ENCODE measurements at regions not wholly inside any gene's neighbourhood (a gene's known extent, or its start where the extent isn't known, plus 50 kb on each side); places are given as distances from the start of the nearest gene placed in this dataset.

DNA sequence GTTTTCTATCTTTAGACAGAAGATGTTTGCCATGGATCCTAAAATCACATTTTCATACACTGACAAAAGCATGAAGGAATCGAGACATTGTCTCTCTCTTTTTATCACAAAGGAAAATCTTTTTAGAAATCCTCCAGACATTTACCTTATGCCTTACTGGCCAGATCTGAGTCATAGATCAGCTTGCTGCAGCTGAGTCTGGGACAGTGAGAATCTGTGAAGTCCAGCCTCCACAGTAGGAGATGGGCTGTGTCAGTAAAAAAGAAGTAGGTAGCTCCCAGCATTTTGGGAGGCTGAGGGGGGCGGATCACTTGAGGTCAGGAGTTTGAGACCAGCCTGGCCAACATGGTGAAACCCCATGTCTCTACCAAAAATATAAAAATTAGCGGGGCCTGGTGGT lies 333.4 kb upstream of the ZNF462 start:
- Histone ChIP-seq H3K36me3 (ENCODE audit: control insufficient read depth in 2 of 3, insufficient read depth in 3 of 3, low read length in 3 of 3) (no peaks in the 10 kb centered on the region), H3K27ac (ENCODE audit: low read depth in 2 of 2, low read length in 2 of 2) (no peak overlapping the region), H3K27me3 (ENCODE audit: control insufficient read depth, insufficient read depth, low read length) (no peaks in the 10 kb centered on the region), H3K9me3 (ENCODE audit: control insufficient read depth in 2 of 3, insufficient read depth in 1 of 3, low read length in 3 of 3) (no peaks in the 10 kb centered on the region), H3K4me1 (ENCODE audit: control insufficient read depth in 2 of 3, insufficient read depth in 2 of 3, low read depth in 1 of 3, low read length in 3 of 3) (no peaks in the 10 kb centered on the region), H3K9ac (ENCODE audit: low read length in 3 of 3) (no peak overlapping the region), H3K4me3 (ENCODE audit: low read length in 3 of 3) (no peak overlapping the region)
- DNase-seq (no peak), FAIRE-seq (no peak)
- TF ChIP-seq, protein P1, sequence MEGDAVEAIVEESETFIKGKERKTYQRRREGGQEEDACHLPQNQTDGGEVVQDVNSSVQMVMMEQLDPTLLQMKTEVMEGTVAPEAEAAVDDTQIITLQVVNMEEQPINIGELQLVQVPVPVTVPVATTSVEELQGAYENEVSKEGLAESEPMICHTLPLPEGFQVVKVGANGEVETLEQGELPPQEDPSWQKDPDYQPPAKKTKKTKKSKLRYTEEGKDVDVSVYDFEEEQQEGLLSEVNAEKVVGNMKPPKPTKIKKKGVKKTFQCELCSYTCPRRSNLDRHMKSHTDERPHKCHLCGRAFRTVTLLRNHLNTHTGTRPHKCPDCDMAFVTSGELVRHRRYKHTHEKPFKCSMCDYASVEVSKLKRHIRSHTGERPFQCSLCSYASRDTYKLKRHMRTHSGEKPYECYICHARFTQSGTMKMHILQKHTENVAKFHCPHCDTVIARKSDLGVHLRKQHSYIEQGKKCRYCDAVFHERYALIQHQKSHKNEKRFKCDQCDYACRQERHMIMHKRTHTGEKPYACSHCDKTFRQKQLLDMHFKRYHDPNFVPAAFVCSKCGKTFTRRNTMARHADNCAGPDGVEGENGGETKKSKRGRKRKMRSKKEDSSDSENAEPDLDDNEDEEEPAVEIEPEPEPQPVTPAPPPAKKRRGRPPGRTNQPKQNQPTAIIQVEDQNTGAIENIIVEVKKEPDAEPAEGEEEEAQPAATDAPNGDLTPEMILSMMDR (IDR thresholded peaks at IDR 0.05; ENCODE audit: borderline replicate concordance, extremely low read depth, insufficient read depth): no peak
- intact Hi-C loops (cut with DNase I): no loop called here

DNA sequence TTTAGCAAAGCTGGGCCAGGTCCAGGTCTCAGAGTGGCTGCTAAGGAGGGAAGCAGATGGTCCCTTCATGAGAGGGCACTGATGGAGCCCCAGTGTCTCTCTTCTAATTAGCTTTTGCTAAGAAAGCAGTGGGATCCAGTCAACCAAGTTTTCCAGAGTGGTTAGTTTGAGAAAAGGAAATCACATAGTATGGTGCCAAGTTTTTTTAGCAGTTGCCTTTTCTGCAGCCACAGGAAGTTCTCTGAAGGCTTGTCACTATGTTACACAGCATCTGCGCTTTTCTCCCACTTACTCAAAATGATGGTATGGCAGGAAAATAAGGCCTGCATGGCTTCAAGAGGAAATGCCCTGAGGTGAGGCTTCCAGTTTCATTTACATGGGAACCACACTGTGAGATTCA lies 331.5 kb upstream of the ZNF462 start:
- DNase-seq (peak in 1 of 5 donors; percentile 27), FAIRE-seq (no peak)
- Histone ChIP-seq H3K27ac (ENCODE audit: low read depth in 2 of 2, low read length in 2 of 2) (no peak overlapping the region), H3K4me1 (ENCODE audit: control insufficient read depth in 2 of 3, insufficient read depth in 2 of 3, low read depth in 1 of 3, low read length in 3 of 3) (peaks cover 0 to 6% (median 0%) of the 10 kb centered on the region in 3 donors), H3K36me3 (ENCODE audit: control insufficient read depth in 2 of 3, insufficient read depth in 3 of 3, low read length in 3 of 3) (no peaks in the 10 kb centered on the region), H3K4me3 (ENCODE audit: low read length in 3 of 3) (no peak overlapping the region), H3K27me3 (ENCODE audit: control insufficient read depth, insufficient read depth, low read length) (no peaks in the 10 kb centered on the region), H3K9me3 (ENCODE audit: control insufficient read depth in 2 of 3, insufficient read depth in 1 of 3, low read length in 3 of 3) (no peaks in the 10 kb centered on the region), H3K9ac (ENCODE audit: low read length in 3 of 3) (no peak overlapping the region)
- TF ChIP-seq, protein P1 (IDR thresholded peaks at IDR 0.05; ENCODE audit: borderline replicate concordance, extremely low read depth, insufficient read depth): no peak
- intact Hi-C loops (cut with DNase I): no loop called here

DNA sequence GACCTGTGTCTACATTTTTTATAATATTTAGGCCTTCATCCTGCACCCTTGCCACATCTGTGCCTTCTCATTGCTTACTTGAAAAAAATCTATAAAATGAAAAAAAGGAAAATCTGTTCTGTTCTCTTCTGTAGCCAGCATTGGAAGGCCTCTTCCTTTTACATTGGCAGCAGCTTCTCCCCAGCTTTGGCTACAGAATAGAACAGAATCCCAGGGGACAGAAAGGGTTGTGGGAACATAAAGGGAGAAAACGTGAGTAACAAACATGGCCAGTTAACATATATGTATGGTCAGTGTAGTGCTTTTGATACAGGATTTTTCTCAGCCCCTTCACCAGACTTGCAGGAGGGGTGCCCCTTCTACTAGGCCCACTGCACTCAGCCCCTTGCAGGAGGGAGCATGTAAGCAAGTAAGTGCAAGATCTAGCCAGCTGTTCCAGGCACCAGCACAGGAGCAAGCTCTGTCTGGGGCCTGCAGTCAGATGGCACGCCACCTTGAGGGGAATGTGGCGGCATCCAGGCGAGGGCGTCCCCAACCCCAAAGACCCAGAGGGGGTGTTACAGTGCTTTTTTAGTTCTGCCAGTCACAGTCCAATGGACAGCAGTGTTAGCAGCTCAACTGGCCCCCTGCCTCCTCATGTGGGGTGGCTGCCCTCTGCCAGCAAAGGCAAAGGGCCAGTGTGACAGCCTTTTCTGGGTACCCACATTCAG lies 330.5 kb upstream of the ZNF462 start:
- Histone ChIP-seq H3K27me3 (ENCODE audit: control insufficient read depth, insufficient read depth, low read length) (no peaks in the 10 kb centered on the region), H3K4me1 (ENCODE audit: control insufficient read depth in 2 of 3, insufficient read depth in 2 of 3, low read depth in 1 of 3, low read length in 3 of 3) (peaks cover 0 to 6% (median 0%) of the 10 kb centered on the region in 3 donors), H3K9ac (ENCODE audit: low read length in 3 of 3) (no peak overlapping the region), H3K36me3 (ENCODE audit: control insufficient read depth in 2 of 3, insufficient read depth in 3 of 3, low read length in 3 of 3) (no peaks in the 10 kb centered on the region), H3K4me3 (ENCODE audit: low read length in 3 of 3) (no peak overlapping the region), H3K9me3 (ENCODE audit: control insufficient read depth in 2 of 3, insufficient read depth in 1 of 3, low read length in 3 of 3) (no peaks in the 10 kb centered on the region), H3K27ac (ENCODE audit: low read depth in 2 of 2, low read length in 2 of 2) (no peak overlapping the region)
- DNase-seq (peak in 1 of 5 donors; percentile 50), FAIRE-seq (no peak)
- intact Hi-C loops (cut with DNase I): no loop called here
- TF ChIP-seq, protein P1 (IDR thresholded peaks at IDR 0.05; ENCODE audit: borderline replicate concordance, extremely low read depth, insufficient read depth): no peak

- H3K36me3 ChIP-seq (ENCODE audit: control insufficient read depth in 2 of 3, insufficient read depth in 3 of 3, low read length in 3 of 3): no peaks in the 10 kb centered on the region
- no peak for DNase-seq
- intact Hi-C loops (cut with DNase I): no loop called here
- H3K27ac ChIP-seq (ENCODE audit: low read depth in 2 of 2, low read length in 2 of 2): no peak overlapping the region
- no peak overlapping the region for H3K4me3 ChIP-seq (ENCODE audit: low read length in 3 of 3)
- no peak for FAIRE-seq
- peaks cover 0 to 6% (median 0%) of the 10 kb centered on the region in 3 donors for H3K4me1 ChIP-seq (ENCODE audit: control insufficient read depth in 2 of 3, insufficient read depth in 2 of 3, low read depth in 1 of 3, low read length in 3 of 3)
- no peaks in the 10 kb centered on the region for H3K27me3 ChIP-seq (ENCODE audit: control insufficient read depth, insufficient read depth, low read length)
- TF ChIP-seq, protein P1 (IDR thresholded peaks at IDR 0.05; ENCODE audit: borderline replicate concordance, extremely low read depth, insufficient read depth): no peak
- H3K9ac ChIP-seq (ENCODE audit: low read length in 3 of 3): no peak overlapping the region
- H3K9me3 ChIP-seq (ENCODE audit: control insufficient read depth in 2 of 3, insufficient read depth in 1 of 3, low read length in 3 of 3): no peaks in the 10 kb centered on the region
Measured at GRCh38 chr9:106534800-106535199, 328.2 kb upstream of the ZNF462 start.

All from kidney (tissue), 13 donors.